Kidney tubule cell (primary cell): ENCODE measurements at regions not wholly inside any gene's neighbourhood (a gene's known extent, or its start where the extent isn't known, plus 50 kb on each side); places are given as distances from the start of the nearest gene placed in this dataset.
"Not testable (repeated sequence)": the region's sequence is repeated elsewhere in the genome, so short reads cannot be mapped to it uniquely, and the experiment has no call there.

Source experiments
- DNase-seq: peaks from one replicate; pipeline ENCODE4 v3.0.0-alpha.2; 2018; ENCODE audit warnings: low spot score

DNA sequence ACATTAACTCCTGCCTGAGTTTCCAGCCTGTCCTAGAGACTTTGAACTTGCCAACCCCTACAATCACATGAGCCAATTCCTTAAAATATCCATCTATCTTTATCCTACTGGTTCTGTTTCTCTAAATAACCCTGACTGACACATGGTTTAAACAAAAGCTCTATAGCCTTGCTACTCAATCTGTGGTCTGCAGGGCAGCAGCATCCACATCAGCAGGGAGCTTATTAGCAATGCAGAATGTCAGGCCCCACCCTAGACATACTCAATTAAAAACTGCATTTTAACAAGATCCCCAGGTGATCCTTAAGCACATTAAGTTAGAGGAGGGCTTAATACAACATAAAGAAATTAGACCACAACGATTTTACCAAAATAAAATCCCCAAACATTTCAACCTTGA is 108.3 kb upstream of the CPSF6 start:
- DNase-seq = no peak

DNA sequence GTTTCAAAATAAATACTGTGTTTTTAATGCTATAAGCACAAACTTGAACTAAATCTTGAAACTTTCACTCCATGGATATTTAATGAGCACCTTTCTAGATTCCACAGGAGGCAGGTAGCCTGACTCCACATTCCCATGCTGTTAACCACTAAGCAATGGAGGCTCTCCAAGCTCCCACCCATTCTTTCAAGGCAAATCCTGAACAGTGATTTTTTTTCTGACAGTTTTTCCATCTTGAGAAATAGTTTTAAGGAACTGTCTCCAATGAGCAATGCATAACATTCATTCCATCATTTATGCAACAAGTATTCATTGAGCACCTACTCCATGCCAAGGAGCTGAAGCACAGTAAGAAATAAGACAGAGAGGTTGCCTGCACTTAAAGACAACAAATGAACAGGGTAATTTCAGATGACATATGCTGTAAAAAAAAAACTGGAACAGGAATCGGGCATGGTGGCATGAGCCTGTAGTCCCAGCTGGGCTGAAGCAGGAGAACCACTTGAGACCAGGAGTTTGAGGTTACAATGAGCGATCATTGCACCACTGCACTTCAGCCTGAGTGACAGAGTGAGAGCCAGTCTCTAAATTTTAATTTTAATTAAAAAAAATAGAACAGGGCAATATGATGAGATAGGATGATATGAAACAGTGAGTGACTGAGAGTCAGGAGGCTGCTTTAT is 102.3 kb upstream of the CPSF6 start:
- no peak for DNase-seq

DNA sequence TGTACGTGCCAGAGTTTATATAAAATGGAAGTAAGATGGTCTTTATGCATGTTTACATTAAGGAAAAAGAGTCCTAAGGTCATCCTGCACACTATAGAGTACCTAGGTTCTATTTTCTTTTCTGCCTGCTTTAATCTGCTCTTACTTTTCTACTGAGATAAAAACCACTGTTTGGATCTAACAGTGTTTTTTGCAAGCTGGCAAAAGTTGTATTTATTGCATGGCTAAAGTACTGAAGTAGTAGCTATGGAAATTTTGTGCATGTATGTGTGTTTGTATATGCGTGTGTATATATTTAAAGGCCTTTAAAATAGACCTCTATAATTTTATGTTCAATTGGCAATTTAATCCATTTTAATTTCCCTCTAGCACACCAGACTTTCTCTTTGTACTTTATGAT is 98.3 kb upstream of the CPSF6 start:
- DNase-seq = no peak

DNA sequence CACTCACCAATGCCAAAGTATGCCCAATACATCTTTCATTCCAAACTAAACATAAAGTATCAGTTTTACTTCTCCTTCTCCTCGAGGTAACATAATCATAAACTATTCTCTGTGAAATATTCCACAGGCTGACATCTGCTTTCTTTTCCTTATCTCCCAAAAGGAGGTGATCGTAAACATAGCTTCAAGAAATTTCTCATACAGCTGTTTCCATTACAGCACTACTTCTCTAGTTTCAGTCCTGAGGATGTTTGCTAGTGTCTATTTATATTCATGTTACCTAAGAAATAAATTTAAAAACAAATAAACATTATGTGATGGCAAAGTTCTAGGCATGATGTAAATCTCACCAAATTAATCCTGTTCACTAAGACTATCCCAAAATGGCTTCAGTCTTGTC is 90.1 kb upstream of the CPSF6 start:
- DNase-seq = no peak

DNA sequence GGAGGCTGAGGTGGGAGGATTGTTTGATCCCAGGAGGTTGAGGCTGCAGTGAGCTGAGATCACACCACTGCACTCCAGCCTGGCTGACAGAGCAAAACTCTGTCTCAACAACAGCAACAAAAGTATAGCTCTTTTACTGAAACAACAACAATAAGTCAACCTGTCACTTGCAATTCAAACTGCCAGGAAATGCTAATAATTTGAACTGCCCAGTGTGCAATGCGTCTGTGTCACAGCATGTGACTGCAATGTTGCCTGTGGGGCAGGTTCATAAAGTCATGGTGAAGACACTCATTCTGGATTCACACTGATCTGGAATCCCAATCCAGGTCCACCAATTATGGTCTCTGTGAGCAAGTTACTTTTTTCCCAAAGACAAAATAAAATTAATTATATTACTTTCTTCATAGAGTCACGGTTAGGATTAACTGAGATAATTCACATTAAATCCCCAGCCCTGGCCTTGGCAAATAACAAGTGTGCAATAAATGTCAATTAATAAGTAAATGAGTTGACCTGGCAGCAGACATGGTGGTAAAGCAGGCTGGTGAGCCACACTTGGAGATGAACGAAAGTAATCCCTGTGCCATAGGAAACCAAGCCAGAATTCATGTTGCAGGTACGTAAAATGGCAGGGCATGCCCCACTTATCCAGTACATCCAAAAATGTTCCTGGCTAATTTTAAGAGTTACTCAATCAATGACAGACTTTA is 89.1 kb upstream of the CPSF6 start:
- DNase-seq = no peak

DNA sequence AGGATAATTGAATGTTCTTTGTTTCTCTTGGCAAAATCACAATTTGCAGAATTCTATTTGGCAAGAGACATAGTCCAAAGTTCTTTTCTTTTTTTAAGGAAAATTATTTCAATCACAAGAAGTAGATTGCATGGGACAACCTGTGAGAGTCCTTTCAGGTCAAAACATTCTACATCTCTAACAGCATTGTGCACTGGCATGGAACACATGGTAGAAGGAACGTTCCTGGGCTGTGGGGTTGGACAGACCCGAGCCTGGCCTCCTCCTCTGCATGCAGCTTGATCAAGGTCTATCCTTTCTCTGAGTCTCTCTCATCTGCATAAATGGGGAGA is 88.6 kb upstream of the CPSF6 start:
- DNase-seq = no peak

- no peak for DNase-seq
Measured at GRCh38 chr12:69151254-69151764, 88.1 kb upstream of the CPSF6 start.

GRCh38 chr12:69154585-69155363 is 84.6 kb upstream of the CPSF6 start:
- peak; percentile 61 for DNase-seq

DNA sequence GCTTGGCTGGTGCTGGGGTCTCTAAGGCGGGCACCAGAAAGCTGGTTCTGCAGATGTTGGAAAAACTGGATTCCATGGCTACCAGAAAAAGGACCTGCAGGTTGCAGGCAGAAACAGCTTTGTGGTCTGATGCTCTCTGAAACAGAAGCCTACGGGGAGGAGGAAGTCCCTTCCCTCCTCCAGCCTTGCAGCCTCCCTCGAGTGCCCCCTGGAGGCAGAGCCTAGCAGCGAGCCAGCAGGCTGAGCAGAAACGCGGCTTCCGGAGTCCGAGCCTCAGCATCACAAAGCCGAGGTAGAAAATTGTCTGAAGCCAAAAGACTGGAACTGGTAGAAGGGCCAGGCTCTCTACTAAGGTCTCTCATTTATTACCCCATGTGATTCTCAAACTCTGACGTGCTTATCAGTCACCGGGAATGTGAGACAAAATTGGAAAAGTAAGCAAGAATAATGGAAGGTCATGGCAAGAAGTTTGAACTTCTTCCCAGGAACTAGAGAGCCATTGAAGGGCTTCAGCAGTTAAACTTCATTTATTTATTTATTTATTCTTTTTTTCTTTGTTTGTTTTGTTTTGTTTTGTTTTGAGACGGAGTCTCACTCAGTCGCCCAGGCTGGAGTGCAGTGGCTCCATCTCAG is 82.2 kb upstream of the CPSF6 start:
- peak; percentile 89 for DNase-seq

GRCh38 chr12:69161829-69162228 is 77.5 kb upstream of the CPSF6 start:
- DNase-seq = peak; percentile 8

DNA sequence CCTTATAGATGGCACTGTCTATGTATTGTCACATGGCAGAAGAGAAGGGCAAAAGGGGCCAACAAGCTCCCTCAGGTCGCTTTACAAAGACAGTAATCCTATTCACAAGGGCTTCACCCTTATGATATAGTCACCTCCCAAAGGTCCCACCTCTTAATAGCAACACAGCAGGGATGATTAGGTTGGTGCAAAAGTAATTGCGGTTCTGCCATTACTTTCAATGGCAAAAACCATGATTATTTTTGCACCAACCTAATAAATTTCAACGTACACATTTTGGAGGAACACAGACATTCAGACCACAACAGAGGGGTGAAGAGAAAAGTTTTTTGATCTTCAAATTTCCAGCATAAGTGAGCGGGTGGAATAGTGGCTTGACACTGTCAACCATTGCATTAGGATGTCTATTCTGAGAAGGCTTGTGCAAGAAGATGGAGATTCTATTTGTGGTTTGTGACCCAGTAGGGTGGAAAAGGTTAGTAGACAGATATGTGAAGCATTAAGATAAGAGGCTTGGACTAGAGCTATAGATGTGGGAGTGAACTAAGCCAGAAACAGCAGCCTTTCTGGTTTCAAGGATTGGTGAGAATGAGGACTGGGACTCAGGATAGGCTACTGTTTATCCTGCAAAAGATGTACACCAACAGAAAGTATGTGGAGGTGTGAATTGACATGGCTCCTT is 75.5 kb upstream of the CPSF6 start:
- DNase-seq = no peak

GRCh38 chr12:69167648-69168165 is 71.7 kb upstream of the CPSF6 start:
- DNase-seq = no peak

DNA sequence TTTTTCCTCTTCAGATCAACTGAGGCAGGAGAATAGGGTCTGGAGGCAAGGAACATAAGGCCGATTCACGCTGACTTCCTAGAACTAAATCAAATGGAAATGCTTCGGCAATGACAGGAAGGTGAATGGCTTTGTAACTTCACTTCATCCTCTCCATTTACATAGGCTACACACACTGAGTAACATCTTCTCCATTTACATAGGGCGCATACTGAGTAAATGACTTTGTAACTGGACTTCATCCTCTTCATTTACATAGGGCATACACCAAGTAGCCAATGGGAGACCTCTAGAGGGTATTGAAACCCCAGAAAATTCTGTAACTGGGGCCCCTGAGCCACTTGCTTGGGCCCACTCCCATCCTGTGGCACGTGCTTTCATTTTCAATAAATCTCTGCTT is 71.0 kb upstream of the CPSF6 start:
- DNase-seq = no peak

- no peak for DNase-seq
Measured at GRCh38 chr12:69168828-69169227, 70.5 kb upstream of the CPSF6 start.

DNA sequence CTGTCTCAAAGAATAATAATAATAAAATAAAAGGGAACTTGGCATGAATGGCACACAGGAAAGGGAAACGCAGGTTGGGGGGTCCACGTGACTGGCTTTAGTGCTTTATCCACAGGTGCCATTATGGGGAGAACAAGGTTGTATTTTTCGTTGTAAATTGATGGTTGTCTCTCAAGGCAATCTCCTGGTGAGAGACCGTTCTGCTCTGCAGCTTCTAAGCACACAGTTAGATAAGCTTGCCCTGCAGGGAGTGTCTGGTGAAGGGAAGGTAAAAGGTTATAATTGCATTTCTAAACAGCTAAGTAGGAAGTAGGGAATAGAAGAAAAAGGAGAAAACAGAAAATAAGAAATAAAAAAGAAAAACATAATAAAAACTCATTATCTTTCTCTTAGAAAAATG is 69.1 kb upstream of the CPSF6 start:
- DNase-seq = no peak

DNA sequence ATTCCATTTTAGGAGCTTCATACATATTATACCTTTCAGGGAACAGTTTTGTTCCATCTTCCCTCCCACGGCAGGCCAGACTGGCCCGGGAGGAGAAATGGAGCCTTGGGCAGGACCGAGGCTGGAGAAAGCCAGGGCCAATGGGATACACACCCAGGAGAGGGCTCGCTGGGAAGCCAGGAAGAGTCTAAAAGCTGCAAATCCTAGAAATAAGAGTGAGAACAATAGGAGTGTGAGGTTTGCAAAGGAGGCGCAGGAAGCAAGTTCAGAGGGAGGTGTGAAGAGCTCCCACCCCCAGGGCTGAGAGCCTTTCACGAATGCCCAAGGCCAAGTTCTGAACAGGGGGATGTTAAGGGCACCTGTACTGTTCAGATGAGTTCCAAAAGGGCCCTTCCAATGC is 67.5 kb upstream of the CPSF6 start:
- no peak for DNase-seq

GRCh38 chr12:69172491-69172890 is 66.9 kb upstream of the CPSF6 start:
- no peak for DNase-seq

DNA sequence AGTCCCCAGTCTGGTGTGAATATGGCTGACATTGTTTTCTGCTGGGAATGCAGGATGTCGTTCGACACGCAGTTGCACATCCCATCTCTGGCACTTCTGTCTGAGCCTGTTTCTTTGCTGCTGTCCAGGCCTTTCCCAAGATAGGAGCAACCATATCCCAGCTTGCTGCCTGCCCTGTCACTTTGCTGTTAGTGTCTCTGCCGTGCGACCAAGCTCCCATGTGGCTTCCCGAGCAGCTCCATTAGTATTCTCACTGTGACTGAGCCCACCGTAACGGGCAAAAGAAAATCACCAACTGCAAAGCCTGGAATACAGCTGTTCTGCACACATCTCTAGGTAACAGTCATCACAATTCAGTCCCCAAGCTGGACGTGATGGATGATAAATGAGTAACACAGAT is 66.0 kb upstream of the CPSF6 start:
- no peak for DNase-seq

DNA sequence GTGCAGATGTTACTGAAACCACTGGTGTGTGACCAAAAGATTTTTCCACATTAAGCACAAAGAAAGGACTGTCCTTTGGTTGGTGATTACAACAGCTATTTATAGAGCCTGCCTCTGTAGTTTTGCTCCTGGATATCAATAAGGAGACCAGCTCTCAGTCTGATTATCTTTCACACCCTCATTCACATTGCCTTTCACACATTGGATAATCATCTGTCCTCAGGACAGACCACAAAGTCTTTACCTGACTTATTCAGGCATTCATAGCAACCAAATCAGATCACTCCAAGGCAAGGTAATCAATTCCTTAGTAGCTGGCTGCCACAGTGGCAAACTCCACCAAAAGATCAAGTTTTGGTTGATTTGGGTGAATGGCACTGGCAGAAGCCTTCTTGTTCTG is 59.6 kb upstream of the CPSF6 start:
- DNase-seq = no peak

DNA sequence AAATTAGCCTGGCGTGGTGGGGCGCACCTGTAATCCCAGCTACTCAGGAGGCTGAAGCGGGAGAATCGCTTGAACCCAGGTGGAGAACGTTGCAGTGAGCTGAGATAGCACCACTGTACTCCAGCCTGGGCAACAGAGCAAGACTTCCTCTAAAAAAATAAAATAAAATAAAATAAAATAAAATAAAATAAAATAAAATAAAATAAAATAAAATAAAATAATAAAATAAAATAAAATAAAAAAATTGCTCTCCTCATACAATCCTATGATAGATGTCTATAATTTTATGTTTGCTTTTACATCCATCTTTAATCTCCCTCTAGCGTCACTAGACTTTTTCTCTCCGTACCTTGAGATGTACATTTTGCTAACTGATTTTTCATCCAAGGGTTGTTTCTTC is 51.8 kb upstream of the CPSF6 start:
- not testable (repeated sequence) for DNase-seq

DNA sequence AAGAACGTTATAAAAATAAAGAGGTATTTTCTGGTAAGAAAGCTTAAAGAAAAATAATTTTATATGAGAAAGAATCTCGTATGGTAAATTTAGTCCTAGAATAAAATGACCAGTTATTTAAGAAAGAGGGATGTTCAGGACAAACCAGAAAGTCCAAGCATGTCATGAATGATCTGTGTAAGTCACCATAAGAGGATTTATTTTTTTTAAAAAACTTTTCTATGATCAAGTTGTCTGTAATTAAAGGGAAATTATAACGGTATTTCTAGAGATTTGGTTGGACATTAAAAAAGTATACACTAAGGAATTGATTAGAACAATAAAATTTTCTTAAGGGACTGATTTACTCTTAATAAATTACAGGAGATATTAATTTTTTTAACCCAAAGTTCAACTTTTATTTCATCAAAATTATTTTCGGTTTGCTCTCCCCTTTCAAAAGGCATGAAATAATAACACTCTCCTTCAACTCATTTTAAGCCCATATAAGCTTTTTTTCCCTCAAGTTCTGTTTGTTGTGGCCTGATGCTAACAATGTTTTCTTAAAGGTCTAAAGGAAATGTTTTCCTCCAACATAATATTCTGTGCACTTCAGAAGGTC is 49.9 kb upstream of the CPSF6 start:
- DNase-seq = no peak
